ENCODE measurements at regions not wholly inside any gene's neighbourhood (a gene's known extent, or its start where the extent isn't known, plus 50 kb on each side); places are given as distances from the start of the nearest gene placed in this dataset.
"Not testable (repeated sequence)": the region's sequence is repeated elsewhere in the genome, so short reads cannot be mapped to it uniquely, and the experiment has no call there.

GRCh38 chr1:4175566-4176405, 275.7 kb upstream of the C1orf174 start:
- DNase-seq, result no peak

GRCh38 chr1:4176841-4177240, 276.8 kb upstream of the C1orf174 start:
- no peak for DNase-seq

DNA sequence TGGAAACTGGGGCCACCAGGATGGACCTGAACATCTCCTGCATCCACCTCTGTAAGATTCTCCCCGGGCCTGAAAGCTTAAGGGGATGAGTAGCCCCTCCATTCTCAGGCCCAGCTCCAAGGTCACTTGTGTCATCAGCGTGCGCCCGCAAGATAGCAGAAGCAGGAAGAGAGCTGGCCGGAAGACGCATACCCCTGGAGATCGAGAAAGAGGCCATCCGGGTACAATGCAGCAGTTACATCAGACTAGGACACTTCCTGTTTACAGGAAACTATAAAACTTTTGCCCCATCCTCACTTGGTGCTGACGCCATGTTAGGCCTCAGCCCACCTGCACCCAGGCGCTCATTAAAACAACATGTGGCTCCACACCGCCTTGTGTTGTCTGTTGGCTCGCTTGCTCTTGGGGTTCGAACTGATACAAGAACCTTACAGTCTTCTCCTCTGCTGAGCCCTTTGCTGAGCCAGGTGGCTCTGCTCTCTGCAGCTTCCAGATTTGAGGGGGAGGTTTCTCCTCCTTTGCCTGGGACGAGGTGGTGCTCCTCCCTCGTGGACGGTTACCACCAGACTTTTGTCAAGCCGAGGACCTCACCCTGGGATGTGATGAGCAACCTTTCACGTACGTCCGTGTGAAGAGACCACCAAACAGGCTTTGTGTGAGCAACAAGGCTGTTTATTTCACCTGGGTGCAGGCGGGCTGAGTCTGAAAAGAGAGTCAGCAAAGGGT, 277.5 kb upstream of the C1orf174 start:
- no peak for DNase-seq

GRCh38 chr1:4178501-4179113, 278.5 kb upstream of the C1orf174 start:
- no peak for DNase-seq

GRCh38 chr1:4179914-4180735, 280.1 kb upstream of the C1orf174 start:
- no peak for DNase-seq

GRCh38 chr1:4186486-4186885, 286.4 kb upstream of the C1orf174 start:
- DNase-seq, result not testable (repeated sequence)

GRCh38 chr1:4203501-4203900, 303.4 kb upstream of the C1orf174 start:
- DNase-seq, result no peak

DNA sequence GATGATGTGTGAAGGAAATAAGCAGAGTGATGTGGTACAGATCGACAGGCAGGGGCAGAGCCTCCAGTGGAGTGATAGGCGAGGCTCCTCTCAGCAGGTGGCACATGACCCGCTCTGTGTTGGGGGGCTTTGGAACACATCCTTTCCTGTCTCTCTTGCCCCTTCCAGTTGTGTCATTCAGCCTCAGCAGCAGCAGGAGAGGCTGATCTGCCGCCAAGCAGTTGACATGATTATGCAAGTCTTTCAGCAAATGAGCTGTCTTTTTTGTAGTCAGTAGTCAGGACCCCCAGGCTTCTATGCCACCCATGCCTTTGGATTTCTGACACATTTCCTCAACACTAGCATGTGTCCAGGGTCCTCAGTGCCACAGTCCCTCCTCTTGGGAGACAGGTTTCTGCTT, 307.1 kb upstream of the C1orf174 start:
- no peak for DNase-seq

DNA sequence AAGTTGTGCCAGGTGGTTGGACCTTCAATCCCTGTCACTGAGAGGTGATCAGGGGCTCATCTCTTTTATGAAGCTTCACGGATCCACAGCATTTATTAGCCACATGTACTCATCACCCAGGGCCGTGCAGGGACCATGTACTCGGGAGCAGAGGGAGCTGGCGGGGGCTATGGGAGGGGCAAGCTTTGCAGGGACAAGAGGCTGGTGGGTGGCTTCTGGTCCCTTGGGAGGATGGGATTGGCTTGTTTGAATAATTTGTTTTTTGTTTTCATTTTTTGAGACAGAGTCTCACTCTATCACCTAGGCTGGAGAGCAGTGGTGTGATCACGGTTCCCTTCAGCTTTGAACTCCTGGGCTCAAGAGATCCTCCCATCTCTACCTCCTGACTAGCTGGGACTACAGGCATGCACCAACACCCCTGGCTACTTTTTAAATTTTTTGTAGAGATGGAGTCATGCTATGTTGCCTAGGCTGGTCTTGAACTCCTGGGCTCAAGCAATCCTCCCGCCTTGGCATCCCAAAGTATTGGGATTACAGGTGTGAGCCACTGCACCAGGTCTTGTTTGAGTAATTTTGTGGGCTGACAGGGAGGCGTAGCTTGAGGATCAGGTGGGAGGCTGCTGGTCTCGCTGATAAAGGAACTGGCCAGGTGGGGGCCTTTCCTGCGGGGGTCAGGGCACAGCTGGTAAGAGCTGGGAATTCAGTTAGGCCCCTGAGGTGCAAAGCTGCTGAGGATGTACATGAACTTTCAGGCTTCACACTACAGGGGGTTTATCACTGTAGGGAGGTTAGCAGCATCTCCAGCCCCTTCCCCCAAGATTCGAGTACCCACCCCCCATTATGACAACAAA, 308.0 kb upstream of the C1orf174 start:
- DNase-seq, result no peak

- no peak for DNase-seq
These were observed 310.0 kb upstream of the C1orf174 start for GRCh38 chr1:4210043-4210442.

DNA sequence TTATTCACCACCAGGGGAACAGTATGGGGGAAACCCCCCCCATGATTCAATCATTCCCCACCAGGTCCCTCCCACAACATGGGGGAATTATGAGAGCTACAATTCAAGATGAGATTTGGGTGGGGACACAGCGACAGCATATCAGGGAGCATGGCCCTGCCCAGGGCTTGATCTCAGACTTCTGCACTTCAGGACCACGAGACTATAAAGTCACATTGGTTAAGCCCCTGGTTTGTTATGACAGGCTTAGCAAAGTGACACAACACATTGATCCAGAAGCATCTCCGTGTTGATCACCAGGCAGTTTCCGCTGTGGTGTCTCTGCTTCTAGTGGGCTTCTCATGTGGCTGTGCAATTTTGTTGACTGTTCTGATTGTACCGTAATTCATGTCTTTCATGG, 312.7 kb upstream of the C1orf174 start:
- DNase-seq, result no peak

GRCh38 chr1:4213366-4213973, 313.4 kb upstream of the C1orf174 start:
- DNase-seq, result no peak

DNA sequence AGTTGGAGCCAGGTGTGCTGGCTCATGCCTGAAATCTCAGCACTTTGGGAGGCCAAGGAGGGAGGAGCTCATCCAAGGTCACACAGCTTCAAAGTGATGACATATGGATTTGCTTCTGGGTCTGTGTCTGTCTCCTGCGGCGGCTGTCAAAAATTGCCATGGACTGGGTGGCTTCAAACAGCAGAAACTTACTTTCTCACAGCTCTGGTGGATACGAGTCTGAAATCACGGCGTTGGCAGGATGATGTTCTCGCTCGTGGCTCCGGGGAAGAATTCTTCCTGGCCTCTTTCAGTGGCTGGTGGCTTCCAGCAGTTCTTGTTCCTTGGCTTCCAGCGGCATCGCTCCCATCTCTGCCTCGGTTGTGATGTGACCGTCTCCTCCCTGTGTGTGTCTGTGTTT, 314.8 kb upstream of the C1orf174 start:
- DNase-seq, result no peak

DNA sequence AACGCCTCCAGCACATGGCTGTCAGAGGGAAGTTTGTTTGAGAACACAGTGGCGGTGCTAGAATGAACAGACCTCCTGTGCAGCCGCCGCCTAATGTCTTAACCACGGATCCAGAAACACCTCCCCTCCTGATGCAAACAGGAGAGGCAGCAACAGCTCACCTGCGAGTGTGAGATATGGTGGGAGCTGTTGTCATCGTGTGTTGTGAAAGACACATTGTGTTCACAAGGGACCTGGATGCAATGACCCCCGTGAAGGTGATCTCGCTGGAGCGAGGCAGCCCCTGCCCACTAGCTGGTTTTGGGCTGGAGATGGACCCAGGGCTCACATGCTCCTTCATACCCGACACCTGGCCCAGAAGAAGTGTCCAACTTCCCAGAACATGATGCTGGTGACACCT, 315.3 kb upstream of the C1orf174 start:
- DNase-seq, result no peak

DNA sequence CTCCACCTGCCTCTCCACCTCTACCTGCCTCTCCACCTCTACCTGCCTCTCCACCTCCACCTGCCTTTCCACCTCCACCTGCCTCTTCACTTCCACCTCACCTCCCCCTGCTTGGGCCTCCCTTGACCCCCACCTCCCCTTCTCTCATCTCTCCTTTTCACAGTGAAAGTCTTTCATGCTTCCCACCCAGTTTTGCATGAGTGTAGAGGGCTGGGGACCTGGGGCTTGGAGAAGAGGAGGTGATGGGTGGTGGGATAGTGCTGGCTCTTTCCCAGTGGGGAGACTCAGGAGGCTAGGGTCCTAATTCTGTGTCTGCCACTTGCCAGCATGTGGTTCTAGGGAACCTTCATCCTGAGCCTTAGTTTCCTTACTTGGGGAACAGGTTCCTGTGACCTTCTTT, 316.2 kb upstream of the C1orf174 start:
- no peak for DNase-seq

- no peak for DNase-seq
These were observed 318.5 kb upstream of the C1orf174 start for GRCh38 chr1:4218619-4219018.

DNA sequence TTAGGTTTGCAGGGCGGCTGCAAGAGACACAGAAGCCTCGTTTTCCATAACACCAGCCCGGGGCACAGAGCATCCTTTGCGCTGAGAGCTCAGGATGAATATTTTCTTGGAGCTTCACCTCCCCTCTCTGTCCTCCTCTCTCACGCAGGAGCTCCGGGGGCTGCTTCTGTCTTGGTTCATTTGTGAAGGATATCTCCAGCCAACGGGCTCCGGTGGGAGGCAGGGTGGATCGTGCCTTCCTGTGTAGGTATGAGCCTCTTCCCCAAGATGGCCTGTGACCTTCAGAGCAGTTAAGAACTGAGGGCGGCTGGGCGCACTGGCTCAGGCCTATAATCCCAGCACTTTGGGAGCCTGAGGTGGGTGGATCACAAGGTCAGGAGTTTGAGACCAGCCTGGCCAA, 319.0 kb upstream of the C1orf174 start:
- no peak for DNase-seq

DNA sequence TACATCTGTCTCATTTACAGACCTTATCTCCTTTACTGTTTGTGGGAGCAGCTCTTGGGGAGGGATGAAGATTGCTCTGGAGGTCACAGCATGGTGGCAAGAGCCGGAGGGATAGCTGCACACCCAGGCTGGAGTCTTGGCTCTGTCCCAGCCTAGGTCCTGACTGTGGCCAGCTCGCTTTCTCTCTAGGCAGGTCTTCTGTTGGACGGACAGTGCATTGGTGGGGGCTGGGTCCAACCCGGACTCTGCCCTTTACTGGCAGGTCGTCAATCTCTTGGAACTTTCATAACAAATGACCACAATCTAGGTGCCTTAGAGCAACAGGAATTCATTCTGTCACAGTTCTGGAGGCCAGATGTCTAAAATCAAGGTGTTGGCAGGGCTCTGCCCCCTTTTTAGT, 319.8 kb upstream of the C1orf174 start:
- no peak for DNase-seq

DNA sequence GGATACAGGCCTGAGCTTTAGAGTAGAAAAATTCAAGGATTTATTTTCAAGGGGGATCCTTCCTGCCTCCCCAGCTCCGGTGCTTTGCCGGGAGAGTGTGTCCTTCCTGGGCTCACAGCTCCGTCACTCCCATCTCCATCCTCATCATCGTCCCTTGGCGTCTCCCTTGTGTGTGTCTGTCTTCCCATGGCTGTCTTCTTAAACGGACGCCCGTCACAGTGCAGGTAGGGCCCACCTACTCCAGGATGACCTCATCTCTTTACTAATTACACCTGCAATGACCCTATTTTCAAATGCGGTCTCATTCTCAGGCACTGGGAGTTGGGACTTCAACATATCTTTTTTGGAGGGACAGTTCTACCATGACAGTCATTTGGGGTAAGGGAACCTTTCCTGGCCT, 320.3 kb upstream of the C1orf174 start:
- DNase-seq, result no peak

DNA sequence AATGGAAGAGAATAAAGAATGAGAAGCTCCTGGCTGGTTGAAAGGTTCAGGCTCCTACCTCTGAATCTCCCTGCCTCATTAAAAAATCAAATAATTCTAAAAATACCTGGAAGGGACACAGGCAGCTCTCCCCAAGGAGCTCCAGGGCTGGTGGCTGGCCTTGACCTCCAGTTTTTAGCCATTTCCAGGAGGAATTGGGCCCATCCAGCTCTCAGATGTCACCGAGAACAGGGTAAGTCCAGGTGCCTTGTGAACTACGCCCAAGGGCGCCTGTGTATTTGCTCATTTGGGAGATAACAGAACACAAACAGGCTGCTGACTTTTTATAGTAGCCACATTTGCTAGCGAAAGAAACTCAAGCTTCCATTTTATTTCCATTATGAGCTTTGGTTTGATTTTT, 321.0 kb upstream of the C1orf174 start:
- no peak for DNase-seq

DNA sequence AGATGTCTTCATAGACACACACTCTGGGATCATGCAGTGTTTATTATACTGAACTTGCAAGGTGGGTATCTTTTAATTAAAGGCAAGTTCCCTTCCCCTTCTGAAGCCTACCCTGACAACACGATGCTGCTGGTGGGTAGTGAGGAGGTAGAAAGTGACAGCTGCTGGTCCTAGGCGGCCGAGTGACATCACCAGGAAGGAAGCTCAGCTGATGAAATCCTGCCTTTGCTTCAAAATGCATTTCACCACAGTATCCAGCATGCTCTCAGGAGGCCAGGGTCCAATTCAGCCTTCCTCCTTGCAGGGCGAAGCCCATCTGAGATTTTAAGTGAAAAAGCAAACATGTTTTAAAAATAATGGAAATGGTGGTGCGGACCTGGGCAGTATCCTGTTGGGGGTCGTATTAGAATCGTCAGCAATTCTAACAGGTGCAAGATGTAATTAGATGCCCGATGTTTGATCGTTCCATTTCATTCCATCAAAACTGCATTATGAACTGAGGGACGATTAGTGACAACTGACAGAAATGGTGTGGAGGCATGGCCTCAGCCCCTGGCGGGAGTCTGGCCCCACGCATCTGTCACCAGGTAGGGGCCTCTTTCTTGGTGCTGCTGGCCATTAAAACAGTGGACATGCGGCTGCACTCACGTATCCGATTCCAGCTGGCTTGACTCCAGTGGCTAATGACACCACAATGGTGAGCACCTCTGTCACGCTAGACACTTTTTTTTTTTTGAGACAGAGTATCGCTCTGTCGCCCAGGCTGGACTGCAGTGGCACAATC, 324.8 kb upstream of the C1orf174 start:
- DNase-seq, result no peak

Measured in right hindlimb (tissue), 1 donor.